Epidermal melanocyte (primary cell): ENCODE measurements at regions not wholly inside any gene's neighbourhood (a gene's known extent, or its start where the extent isn't known, plus 50 kb on each side); places are given as distances from the start of the nearest gene placed in this dataset.
"Not testable (repeated sequence)": the region's sequence is repeated elsewhere in the genome, so short reads cannot be mapped to it uniquely, and the experiment has no call there.

Experiments used
- DNase-seq: peaks from one replicate; pipeline ENCODE4 v3.0.0; 2011; ENCODE audit warnings: low spot score; ENCODE audit not compliant: insufficient read length

GRCh38 chr5:117652958-117653280 lies 1078.3 kb upstream of the SEMA6A start:
- no peak for DNase-seq

GRCh38 chr5:117652036-117652957 lies 1077.7 kb upstream of the SEMA6A start:
- DNase-seq: no peak

GRCh38 chr5:117649821-117650220 lies 1075.2 kb upstream of the SEMA6A start:
- no peak for DNase-seq

GRCh38 chr5:117645400-117645799 lies 1070.8 kb upstream of the SEMA6A start:
- DNase-seq: no peak

- no peak for DNase-seq
Observed at GRCh38 chr5:117638581-117638980, 1064.0 kb upstream of the SEMA6A start.

- no peak for DNase-seq
Observed at GRCh38 chr5:117633093-117633492, 1058.5 kb upstream of the SEMA6A start.

GRCh38 chr5:117624201-117624600 lies 1049.6 kb upstream of the SEMA6A start:
- no peak for DNase-seq

GRCh38 chr5:117623042-117623805 lies 1048.6 kb upstream of the SEMA6A start:
- no peak for DNase-seq

GRCh38 chr5:117621921-117622320 lies 1047.3 kb upstream of the SEMA6A start:
- no peak for DNase-seq

GRCh38 chr5:117615226-117615625 lies 1040.6 kb upstream of the SEMA6A start:
- DNase-seq: no peak

- no peak for DNase-seq
Observed at GRCh38 chr5:117614408-117614807, 1039.8 kb upstream of the SEMA6A start.

GRCh38 chr5:117604845-117605244 lies 1030.2 kb upstream of the SEMA6A start:
- DNase-seq: no peak

- not testable (repeated sequence) for DNase-seq
Observed at GRCh38 chr5:117599811-117600210, 1025.2 kb upstream of the SEMA6A start.

GRCh38 chr5:117594166-117594565 lies 1019.5 kb upstream of the SEMA6A start:
- DNase-seq: no peak

- no peak for DNase-seq
Observed at GRCh38 chr5:117590944-117591343, 1016.3 kb upstream of the SEMA6A start.

GRCh38 chr5:117588611-117589010 lies 1014.0 kb upstream of the SEMA6A start:
- no peak for DNase-seq

- no peak for DNase-seq
Observed at GRCh38 chr5:117587111-117587510, 1012.5 kb upstream of the SEMA6A start.

GRCh38 chr5:117568622-117569021 lies 994.0 kb upstream of the SEMA6A start:
- DNase-seq: no peak

- no peak for DNase-seq
Observed at GRCh38 chr5:117568126-117568525, 993.5 kb upstream of the SEMA6A start.

- no peak for DNase-seq
Observed at GRCh38 chr5:117562647-117563046, 988.0 kb upstream of the SEMA6A start.

GRCh38 chr5:117561531-117561930 lies 986.9 kb upstream of the SEMA6A start:
- no peak for DNase-seq

- DNase-seq: no peak
Observed at GRCh38 chr5:117559005-117559844, 984.6 kb upstream of the SEMA6A start.
